HUDEP-2 (cell line): ENCODE measurements at regions not wholly inside any gene's neighbourhood (a gene's known extent, or its start where the extent isn't known, plus 50 kb on each side); places are given as distances from the start of the nearest gene placed in this dataset.

Experiments
- DNase-seq, 76 experiments: peaks; one replicate each; lab custom pipeline; 2025; ENCODE audit not compliant: unreplicated experiment in 76 of 76; lab: John Stamatoyannopoulos, UW

DNA sequence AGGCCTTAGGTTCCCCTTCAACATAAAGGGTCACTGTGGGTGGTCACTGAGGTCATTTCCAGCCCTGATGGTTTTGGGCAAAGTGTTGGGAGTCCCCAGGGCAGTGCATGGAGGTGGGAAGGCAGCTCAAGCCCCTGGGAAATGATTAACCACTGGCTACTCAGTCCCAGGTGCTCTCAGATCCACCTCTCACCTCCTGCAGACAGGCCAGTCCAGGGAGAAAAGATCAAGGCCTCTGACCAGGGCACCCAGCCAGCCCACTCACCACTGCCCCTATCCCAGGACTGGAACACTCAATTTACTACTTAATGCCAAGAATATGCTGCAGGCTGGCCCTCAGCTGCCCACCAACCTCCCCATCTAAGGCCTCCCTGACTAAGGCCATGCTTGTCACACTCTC is 1307.9 kb downstream of the UQCRFS1 start:
- no peak for DNase-seq

DNA sequence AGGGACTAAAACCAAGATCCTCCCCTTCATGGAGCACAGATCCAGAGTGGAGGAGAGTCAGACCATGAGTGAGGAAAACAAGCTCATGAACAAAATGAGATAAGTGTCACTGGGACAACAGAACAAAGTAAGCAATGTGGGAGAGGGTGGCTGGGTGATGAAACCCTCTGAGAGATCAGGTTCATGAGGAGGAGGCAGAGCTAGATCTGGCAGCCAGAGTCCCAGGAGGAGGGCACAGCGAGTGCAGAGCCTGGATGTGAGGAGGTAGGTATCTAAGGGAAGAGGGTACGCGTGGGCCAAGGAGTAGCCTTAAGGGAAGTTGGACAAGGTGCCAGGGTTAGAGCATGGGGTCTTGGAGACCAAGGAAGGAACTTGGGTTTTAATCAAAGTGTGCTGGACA is 1311.9 kb downstream of the UQCRFS1 start:
- DNase-seq: no peak

DNA sequence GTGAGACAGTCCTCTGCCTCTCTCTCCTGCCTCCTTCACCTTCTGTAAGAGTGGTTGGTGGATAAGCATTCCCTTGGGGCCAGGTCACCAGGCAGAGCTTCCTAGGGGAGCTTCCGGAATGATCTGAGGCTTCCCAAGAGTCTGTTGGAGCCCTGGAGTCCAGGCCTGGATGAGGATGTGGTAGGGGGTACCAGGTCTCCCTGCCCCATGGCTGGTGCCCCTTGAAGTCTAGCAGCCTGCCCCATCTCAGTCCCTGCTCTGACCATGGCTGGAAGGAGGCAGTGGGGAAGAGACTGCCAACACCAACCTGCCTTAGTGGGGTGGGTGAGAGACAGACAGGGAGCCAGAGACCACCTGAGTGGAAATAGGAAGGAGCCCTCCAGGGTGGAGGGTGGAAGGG is 1316.9 kb downstream of the UQCRFS1 start:
- DNase-seq: no peak

DNA sequence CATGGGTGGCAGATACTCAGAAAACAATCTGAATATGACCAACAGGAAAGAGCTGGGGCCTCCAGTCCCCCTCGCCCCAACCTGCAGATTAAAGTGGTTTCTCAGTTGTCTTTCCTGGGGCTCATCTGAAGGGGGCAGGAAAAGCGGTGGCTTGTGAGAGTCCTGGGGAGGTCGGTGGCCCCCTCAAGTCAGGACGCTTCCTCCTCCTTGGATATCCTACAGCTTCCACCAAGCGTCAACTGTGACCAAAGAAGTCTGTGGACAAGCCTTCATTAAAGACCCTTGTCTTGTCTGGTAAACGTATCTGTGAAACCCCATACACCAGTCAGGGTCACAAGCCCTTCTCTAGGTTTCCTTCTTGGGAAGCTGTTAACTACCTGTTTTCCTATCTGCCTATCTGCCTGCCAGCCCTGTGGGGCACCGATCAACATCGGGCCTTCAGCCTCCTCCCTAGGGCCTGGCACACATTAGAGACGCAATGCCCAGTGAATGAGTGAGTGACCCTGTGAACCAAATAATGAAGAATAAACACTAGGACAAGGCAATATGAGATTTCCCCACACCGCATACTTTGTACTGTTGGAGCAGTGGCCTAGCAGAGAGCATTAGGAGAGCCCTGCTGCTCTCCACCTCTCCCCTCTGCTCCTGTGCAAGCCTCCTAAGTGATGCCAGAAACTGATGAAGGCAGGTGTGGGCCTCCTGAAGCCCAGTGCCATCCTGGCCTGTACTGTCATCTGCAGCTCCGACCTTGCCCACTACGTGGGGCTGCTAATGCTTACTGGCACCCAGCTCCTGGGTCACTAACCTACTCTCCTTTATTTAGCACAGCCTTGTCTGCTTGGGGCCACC is 1317.8 kb downstream of the UQCRFS1 start:
- DNase-seq: no peak

DNA sequence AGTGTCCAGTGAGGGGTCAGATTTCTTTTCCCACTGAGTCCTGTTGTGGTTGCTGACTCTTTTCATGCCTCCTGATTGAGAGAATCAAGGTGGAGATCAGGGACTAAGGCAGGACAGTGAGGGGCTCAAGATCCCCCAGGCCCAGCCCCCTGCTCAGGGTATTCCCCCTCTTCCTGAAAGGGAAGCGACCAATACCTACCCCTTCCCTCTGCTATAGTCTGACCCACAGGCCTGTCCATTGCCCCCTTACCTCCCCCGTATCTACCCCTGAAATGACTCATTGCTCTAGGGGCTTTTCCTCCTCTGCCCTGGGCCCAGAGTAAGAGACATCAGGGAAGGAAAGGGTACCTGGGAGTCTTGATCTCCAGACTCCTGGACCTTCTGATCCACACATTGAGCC is 1320.5 kb downstream of the UQCRFS1 start:
- DNase-seq: no peak

DNA sequence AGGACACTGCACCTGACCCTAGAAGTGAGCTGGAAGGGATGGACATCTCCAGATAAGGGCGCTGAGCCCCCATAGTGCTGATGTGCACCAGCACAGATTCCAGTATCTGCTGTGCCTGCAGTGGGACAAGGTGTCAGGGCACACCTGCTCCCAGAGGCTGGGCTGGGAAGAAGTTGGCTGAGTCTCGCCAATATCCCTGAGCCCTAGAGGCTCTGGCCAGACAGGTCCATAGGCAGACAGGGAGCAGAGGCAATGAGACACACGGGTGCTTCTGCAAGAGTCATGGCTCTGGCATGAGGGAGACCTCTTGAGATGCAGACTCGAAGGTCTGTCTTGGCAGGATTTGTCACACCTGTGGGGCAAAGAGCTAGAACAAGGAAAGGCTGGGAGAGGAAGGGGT is 1321.5 kb downstream of the UQCRFS1 start:
- DNase-seq: no peak

DNA sequence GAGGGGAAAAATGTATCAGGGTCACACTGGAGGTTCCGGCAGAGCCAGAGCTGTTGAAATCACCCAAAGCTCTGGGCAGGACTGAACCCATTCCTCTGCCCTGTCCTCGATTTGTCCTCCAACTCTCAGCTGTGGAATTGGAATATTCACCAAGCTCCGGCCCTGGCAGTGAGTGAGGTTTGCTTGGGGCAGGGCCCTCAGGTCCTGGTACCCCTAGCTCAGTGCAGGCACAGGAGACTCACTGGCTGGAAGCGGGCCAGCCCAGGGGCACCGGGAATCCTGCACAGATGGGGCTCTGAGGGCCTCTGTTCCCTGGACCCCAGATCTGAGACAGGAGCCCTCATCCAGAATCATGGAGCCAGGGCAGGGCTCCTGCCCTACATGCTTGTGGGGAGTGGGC is 1322.3 kb downstream of the UQCRFS1 start:
- no peak for DNase-seq

DNA sequence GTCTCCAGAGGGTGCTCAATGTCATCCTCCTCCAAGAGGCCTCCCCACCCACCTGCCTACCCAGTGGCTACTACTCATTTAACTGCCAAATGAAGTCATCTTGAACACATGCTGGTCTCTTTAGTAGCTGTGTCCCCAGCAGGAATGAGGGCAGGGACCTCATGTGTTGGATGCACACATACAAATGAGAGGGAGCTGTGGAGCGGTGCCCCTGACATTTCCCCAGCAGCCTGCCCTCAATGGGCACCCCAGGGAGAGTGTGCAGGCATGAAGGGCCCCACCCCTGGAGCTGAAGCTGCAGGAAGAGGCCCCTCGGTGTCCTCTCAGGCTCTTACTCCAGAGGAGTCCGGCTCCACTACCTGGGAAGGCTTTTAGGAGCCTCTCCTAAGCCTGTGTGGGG is 1322.7 kb downstream of the UQCRFS1 start:
- DNase-seq: no peak

DNA sequence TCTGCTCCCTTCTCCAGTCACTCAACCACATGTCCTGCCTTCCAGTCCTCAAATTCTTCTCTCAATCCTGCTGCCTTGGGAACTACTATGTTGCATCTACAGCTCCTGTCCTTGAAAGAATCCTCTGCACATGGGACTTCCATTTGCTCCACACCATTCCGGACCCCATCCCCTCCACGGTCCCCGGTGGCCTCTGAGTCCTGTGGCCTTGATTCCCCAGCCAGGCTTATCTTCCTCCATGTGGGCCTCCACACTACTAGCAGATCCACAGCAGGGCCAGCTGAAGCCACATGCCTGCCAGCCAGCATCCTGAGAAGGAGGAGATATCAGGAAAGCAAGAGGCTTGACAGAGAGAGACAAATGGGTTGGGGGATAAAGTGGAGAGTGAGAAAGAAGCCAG is 1323.8 kb downstream of the UQCRFS1 start:
- no peak for DNase-seq

DNA sequence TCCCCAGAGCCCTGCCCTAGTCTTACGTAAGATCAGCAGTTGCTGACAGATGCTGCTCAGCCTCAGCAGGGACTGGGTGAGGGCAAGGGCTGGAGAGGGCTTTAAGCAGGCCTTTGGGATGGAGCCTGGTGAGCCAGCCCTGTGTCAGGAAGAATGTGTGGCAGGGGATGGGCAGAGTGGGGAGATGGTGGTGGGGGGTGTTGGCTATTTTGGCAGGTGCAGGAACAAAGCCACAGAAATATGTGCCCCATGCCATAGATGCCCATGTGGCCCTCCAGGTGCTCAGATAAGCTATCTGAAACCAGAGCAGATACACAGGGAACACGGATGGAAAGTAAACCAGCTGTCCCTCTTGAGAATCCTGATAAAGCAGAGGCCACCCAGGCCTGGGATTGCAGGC is 1325.0 kb downstream of the UQCRFS1 start:
- DNase-seq: no peak

DNA sequence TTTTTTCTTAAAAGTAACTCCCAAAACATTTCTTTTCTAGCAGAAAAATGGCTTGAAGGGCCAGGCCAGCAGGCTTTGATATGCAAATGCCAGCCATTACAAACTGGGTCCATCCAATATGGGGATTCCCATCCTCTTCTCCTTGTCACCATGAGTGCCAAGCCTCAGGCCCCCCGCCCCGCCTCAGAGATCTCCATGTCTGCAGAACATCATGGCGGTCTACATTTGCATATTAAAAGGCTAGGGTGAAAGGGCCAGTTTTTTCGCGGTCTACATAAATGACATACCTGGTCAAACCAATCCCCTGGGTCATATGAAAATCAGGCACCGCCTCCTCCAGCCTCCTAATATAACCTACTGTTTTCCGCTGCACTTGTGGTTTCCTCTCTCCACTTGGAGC is 1327.6 kb downstream of the UQCRFS1 start:
- no peak for DNase-seq

DNA sequence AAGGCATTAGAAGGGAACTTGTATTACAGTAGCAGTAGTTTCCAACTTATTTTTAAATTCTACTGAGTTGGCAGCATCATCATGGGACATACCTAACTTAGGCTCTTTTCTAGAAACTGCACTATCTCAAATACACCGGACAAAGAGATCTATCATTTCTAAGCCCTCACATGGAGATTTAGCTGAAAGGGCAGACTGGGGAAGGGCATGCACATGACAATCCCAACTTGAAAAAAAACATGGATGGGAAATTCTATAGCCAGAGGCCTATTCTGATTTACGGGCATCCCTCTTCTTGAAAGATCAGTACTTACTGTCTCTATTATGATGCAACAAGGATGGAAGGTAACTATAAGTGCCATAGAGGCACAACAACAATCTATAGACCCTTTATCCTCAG is 1328.6 kb downstream of the UQCRFS1 start:
- no peak for DNase-seq

DNA sequence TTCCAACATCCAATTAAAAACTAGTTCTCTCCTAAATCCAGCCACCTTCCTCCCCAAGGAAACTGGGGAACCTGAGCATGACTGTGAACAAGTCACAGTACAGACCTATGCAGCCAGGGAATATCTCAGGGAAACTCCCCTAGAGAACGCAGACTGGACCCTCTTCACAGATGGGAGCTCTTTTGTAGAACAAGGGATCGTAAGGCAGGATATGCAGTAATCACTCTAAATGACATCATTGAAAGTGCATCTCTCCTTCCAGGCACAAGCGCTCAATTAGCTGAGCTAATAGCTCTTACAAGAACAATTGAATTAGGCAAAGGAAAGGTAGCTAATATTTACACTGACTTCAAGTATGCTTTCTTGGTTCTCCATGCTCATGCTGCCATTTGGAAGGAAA is 1331.7 kb downstream of the UQCRFS1 start:
- DNase-seq: no peak

DNA sequence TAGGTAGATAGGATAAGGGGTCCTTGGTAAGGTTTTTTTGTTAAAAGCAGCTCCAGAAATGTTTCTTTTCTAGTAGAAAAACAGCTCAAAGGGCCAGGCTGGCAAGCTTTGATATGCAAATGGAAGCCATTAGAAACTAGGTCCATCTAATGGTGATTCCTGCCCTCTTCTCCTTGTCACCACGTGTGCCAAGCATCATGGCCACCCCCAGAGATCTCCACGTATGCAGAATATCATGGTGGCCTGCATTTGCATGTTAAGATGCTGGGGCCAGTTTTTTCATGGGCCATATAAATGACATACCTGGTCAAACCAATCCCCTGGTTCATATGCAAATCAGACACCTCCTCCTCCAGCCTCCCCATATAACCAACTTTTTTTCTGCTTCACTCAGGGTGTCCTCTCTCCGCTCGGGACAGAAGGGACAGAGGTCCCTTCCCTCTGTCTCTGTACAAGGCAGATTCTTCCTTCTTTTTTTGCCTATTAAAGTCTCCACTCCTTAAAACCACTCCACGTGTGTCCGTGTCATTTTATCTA is 1335.9 kb downstream of the UQCRFS1 start:
- DNase-seq: no peak

DNA sequence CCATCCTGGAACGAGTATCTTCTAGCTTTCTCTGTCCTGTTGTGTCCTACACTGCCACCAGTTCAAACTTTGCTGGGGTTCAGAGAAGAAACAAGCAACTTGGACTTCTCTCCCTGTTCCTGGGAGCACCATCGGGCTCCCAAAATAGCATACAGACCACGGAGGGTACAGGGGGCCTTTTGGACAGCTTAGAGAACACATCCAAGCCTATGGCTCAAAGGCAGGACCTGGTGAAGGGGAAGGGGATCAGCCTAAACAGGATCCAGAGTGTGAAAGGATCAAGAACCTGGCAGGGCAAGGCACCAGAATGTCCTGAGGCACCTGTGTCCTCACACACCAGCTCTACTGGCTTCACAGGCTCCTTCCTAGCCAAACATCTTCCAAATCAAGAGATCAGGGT is 1336.5 kb downstream of the UQCRFS1 start:
- DNase-seq: no peak

DNA sequence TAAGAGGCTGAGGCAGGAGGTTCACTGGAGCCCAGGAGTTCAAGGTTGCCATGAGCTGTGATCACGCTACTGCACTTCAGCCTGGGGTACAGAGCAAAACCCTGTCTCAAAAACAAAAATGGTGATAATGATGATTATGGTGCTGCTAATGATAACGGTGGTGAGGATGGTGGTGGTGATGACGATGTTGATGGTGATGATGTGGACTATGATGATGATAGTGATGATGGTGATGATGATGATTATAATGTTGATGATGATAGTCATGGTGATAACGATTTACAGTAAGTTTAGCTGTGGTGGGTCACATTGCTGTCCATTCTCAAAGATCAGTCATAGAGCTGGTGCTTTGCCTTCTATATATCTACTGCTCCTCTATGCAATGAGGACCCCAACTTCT is 1340.6 kb downstream of the UQCRFS1 start:
- DNase-seq: no peak

DNA sequence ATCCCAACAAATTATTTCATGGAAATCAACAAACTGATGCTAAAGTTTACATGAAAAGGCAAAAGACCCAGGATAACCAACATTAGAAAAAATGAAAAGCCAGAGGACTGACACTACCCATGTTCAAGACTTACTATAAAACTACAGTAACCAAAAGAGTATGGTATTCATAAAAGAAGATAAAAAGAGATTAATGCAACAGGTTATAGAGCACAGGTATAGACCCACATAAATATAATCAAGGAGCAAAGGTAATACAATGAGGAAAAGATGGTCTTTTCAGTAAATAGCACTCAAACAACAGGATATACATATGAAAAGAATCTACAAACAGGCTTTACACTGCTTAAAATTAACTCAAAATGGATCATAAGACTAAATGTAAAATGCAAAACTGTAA is 1342.7 kb downstream of the UQCRFS1 start:
- DNase-seq: no peak

DNA sequence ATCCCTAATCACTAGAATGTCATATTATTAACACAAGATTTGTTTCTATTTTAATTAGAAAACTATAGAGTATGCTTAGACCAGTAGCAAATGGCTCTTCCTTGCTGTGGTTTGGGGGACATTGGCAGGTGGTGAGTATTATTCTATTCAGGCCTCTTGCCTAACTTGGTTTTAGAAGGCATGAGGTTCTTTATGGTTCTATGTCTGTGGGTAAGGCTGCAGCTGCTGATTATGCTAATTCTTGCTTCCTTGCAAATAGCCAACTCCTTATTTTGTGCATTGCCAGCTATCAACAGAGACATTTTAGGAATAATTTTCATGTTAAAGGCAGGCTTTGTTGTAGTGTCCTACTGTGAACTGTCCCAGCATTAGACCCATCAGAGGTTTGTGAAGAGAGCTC is 1344.9 kb downstream of the UQCRFS1 start:
- no peak for DNase-seq

DNA sequence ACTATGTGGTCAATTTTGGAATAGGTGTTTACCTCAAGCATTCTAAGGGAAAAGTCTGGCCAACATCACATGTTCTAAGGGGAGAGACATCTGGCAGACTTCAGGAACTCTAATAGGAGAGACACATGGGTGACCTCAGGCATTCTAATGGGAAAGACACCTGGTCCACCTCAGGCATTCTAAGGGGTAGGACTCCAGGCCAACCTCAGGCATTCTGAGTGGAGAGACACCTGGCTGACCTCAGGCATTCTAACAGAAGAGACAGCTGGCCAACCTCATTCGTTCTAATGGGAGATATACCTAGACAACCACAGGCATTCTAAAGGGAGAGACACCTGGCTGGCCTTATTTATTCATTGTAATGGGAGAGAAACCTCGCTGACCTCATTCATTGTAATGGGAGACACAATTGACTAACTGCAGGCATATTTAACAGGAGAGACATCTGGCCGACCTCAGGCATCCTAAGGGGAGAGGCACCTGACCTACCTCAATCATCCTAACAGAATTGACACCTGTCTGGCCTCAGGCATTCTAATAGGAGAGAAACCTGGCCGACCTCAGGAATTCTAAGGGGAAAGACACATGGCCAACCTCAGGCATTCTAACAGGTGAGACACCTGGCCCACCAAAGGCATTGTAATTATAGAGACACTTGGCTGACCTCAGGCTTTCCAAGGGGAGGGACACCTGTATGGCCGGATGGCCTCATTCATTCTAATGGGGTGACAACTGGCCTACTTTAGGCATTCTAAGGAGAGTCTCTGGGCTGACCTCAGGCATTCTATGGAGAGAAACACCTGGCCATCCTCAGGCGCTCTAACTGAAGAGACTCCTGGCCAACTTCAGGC is 1346.8 kb downstream of the UQCRFS1 start:
- no peak for DNase-seq

DNA sequence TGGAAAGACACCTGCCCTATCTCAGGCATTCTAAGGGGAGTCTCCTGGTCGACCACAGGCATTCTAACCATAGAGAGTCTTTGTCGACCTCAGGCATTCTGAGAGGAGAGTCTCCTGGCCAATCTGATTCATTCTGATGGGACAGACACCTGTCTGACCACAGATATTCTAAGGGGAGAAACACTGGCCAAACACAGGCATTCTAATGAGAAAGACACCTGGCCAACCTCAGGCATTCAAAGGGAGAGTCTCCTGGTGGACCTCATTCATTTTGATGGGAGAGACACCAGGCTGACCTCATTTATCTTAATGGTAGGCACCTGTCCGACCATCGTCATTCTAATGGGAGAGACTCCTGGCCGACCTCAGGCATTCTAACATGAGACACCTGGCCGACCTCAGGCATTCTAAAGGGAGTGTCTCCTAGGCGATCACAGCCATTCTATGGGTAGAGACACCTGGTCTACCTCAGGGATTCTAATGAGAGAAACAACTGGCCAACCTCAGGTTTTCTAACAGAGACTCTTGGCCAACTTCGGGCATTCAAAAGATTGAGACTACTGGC is 1351.5 kb downstream of the UQCRFS1 start:
- no peak for DNase-seq

DNA sequence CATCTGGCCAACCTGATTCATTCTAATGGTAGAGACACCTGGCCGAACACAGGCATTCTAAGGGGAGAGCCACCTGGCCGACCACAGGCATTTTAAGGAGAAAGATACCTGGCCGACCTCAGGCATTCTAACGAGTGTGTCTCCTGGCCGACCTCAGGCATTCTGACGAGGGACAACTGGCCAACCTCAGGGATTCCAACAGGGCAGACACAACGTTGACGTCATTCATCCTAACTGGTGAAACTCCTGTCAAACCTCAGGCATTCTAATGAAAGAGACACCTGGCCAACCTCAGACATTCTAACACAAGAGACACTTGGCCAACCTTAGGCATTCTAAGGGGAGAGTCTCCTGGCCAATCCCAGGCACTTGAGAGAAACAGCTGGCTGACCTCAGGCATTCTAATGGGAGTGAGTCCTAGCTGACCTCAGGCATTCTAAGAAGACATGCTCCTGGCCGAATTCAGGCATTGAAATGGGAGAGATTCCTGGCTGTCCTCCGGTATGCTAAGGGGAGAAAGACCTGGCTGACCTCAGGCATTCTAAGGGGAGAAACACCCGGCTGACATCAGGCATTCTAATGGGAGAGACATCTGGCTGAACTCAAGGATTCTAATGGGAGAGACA is 1352.5 kb downstream of the UQCRFS1 start:
- no peak for DNase-seq
